K562 (cell line): ENCODE measurements at regions not wholly inside any gene's neighbourhood (a gene's known extent, or its start where the extent isn't known, plus 50 kb on each side); places are given as distances from the start of the nearest gene placed in this dataset.

ENCODE experiments used
- ATAC-seq: fragments of 200-7000 bp; cut with Tn5 transposase; 3 replicates; pipeline ENCODE4 v1.9.1; 2020; ENCODE audit warnings: moderate library complexity
- BruUV-seq: library from RNA; stranded (reverse); fragments of 400-500 nt; replicated peaks from 2 replicates; lab custom pipeline; 2021; lab: Mats Ljungman, UMichigan
- CTCF ChIA-PET: fragments of 300-600 bp; formaldehyde crosslinking; extraction: SDS; loops from one replicate; lab custom pipeline; 2021; ENCODE audit warnings: low intra/inter-chr PET ratio; lab: Yijun Ruan, JAX
- POLR2A ChIA-PET: fragments of 300-600, 350-650 bp; sonication (Branson Sonifier 250); formaldehyde crosslinking; extraction: SDS; loops from one replicate; lab custom pipeline; 2021; ENCODE audit warnings: antibody characterized with exemption, inconsistent platforms; lab: Yijun Ruan, JAX
- DNase-seq, 4 experiments: peaks; one replicate each; pipeline versions ENCODE4 v3.0.0 to v3.0.0-alpha.2; 2011 to 2018; ENCODE audit warnings: low spot score in 3 of 4, mixed read lengths in 3 of 4; ENCODE audit errors: extremely low read depth in 1 of 4
- FAIRE-seq: peaks from 2 replicates; lab custom pipeline; 2011; peaks lifted over from hg19 to GRCh38; lab: Jason Lieb, UNC
- H2AFZ ChIP-seq: 2 replicates; pipeline ENCODE4 v1.6.0; 2011; ENCODE audit warnings: low read depth, low read length, control low read depth, inconsistent platforms
- H3K27ac ChIP-seq: fragments of 200-600 bp; 3 replicates; pipeline ENCODE4 v1.8.0; 2011; ENCODE audit warnings: low read depth, mild to moderate bottlenecking, control low read depth, inconsistent platforms, low read length, moderate library complexity, mixed read lengths; ENCODE audit errors: extremely low read depth
- H3K27me3 ChIP-seq, 2 experiments: fragments of 300-600 bp in 1 of 2; 2 replicates in 1 of 2; 3 replicates in 1 of 2; pipeline versions ENCODE4 v1.6.0 to v1.8.0; 2011; ENCODE audit warnings: inconsistent platforms in 2 of 2, low read length in 2 of 2, mild to moderate bottlenecking in 1 of 2, mixed read lengths in 1 of 2, moderate library complexity in 1 of 2; ENCODE audit not compliant: control insufficient read depth in 2 of 2, insufficient read depth in 2 of 2
- H3K36me3 ChIP-seq: fragments of 300-600 bp; 3 replicates; pipeline ENCODE4 v1.8.0; 2011; ENCODE audit warnings: mild to moderate bottlenecking, low read length, inconsistent platforms; ENCODE audit not compliant: control insufficient read depth, insufficient read depth
- H3K4me1 ChIP-seq, 2 experiments: fragments of 200-600 bp in 1 of 2; replicated peaks in 1 of 2; 2 replicates in 1 of 2; 3 replicates in 1 of 2; pipeline versions ENCODE4 v1.5.1 to v1.8.0; 2011; ENCODE audit warnings: inconsistent platforms in 2 of 2, low read length in 2 of 2, mild to moderate bottlenecking in 1 of 2, mixed read lengths in 1 of 2, moderate library complexity in 1 of 2; ENCODE audit not compliant: control insufficient read depth in 2 of 2, insufficient read depth in 2 of 2
- H3K4me2 ChIP-seq: 2 replicates; pipeline ENCODE4 v1.6.1; 2011; ENCODE audit warnings: low read length, control low read depth, inconsistent platforms, mixed read lengths; ENCODE audit not compliant: insufficient read depth
- H3K4me3 ChIP-seq: fragments of 200-600 bp; sonication (generic), shearing (Covaris generic); 2 replicates; pipeline ENCODE4 v1.5.1; 2016; ENCODE audit warnings: control low read depth, inconsistent platforms
- H3K79me2 ChIP-seq: fragments of 200-600 bp; 3 replicates; pipeline ENCODE4 v1.8.0; 2011; ENCODE audit warnings: low read length, inconsistent platforms; ENCODE audit not compliant: control insufficient read depth, insufficient read depth
- H3K9ac ChIP-seq, 2 experiments: 2 replicates each; pipeline versions ENCODE4 v1.6.0 to v1.6.1; 2011; ENCODE audit warnings: low read depth in 2 of 2, low read length in 2 of 2, control low read depth in 1 of 2, inconsistent platforms in 1 of 2, mild to moderate bottlenecking in 1 of 2, mixed read lengths in 1 of 2; ENCODE audit not compliant: insufficient read depth in 1 of 2
- H3K9me1 ChIP-seq: one replicate; pipeline ENCODE4 v1.6.0; 2011; ENCODE audit warnings: inconsistent platforms, mild to moderate bottlenecking, low read length, moderate library complexity; ENCODE audit not compliant: control insufficient read depth, insufficient read depth
- H3K9me3 ChIP-seq: replicated peaks from 2 replicates; pipeline ENCODE4 v1.5.1; 2011; ENCODE audit warnings: low read depth, low read length, inconsistent platforms; ENCODE audit not compliant: control insufficient read depth, insufficient read depth
- H4K20me1 ChIP-seq: replicated peaks from 2 replicates; pipeline ENCODE4 v1.6.1; 2011; ENCODE audit warnings: low read length, inconsistent platforms, mixed read lengths; ENCODE audit not compliant: control insufficient read depth, insufficient read depth
- ARID2 ChIP-seq: fragments of 450-650 bp; IDR thresholded peaks from 2 replicates; pipeline ENCODE4 v1.6.1; 2017; ENCODE audit warnings: antibody characterized with exemption, mild to moderate bottlenecking
- ARID3B ChIP-seq: fragments of 250-450 bp; sonication (Bioruptor Pico); IDR thresholded peaks from 2 replicates; pipeline ENCODE4 v1.4.0; 2020; ENCODE audit warnings: borderline replicate concordance
- ETS2 ChIP-seq: IDR thresholded peaks from 2 replicates; pipeline ENCODE4 v1.6.1; 2016; ENCODE audit warnings: borderline replicate concordance, missing genetic modification characterization, mild to moderate bottlenecking, moderate library complexity, missing compliant biosample characterization; ENCODE audit not compliant: poor library complexity, severe bottlenecking
- FOXA3 ChIP-seq, 2 experiments: fragments of 450-650 bp in 1 of 2; sonication (generic) in 1 of 2; formaldehyde crosslinking; IDR thresholded peaks in 1 of 2; conservative IDR thresholded peaks in 1 of 2; 2 replicates each; pipeline versions ENCODE4 v1.4.0 to v1.8.0; 2020 to 2022; ENCODE audit warnings: mild to moderate bottlenecking in 2 of 2, missing genetic modification reagents in 1 of 2
- LCOR ChIP-seq: sonication (generic); formaldehyde crosslinking; IDR thresholded peaks from 2 replicates; pipeline ENCODE4 v1.8.0; 2022; ENCODE audit warnings: mild to moderate bottlenecking, missing genetic modification reagents
- PRDM10 ChIP-seq: fragments of 450-650 bp; IDR thresholded peaks from 2 replicates; pipeline ENCODE4 v1.6.1; 2018; ENCODE audit not compliant: partially characterized antibody
- RBM14 ChIP-seq: fragments of 200-400 bp; formaldehyde crosslinking; IDR thresholded peaks from 2 replicates; pipeline ENCODE4 v1.6.1; 2018; ENCODE audit warnings: low read depth, mild to moderate bottlenecking, low read length, moderate library complexity, borderline replicate concordance; ENCODE audit not compliant: insufficient read depth
- SMC3 ChIP-seq: conservative IDR thresholded peaks from 2 replicates; pipeline ENCODE4 v1.6.1; 2011; ENCODE audit warnings: low read depth, low read length, improper control_type of control experiment; ENCODE audit not compliant: insufficient read depth
- ZFP1 ChIP-seq: fragments of 450-650 bp; formaldehyde crosslinking; IDR thresholded peaks from 2 replicates; pipeline ENCODE4 v1.4.0; 2020; ENCODE audit warnings: mild to moderate bottlenecking, mixed read lengths
- ZNF280A ChIP-seq: fragments of 450-650 bp; IDR thresholded peaks from 2 replicates; pipeline ENCODE4 v1.6.1; 2018; ENCODE audit warnings: mild to moderate bottlenecking, low read depth; ENCODE audit not compliant: partially characterized antibody
- in situ Hi-C: fragments of 300-500 bp; cut with MboI; formaldehyde crosslinking; loops from 4 replicates; pipeline ENCODE4 v1.15.0; 2018; ENCODE audit warnings: inconsistent platforms, mixed read lengths
- intact Hi-C: fragments of 100-400 bp; cut with micrococcal nuclease; formaldehyde crosslinking; loops from 2 replicates; pipeline ENCODE4 v1.14.2; 2022
- TF ChIP-seq, protein P1 (sequence below): fragments of 450-650 bp; formaldehyde crosslinking; conservative IDR thresholded peaks from 2 replicates; pipeline ENCODE4 v1.4.0; 2022; ENCODE audit warnings: mild to moderate bottlenecking, missing genetic modification characterization

- TF ChIP-seq PRDM10, result peak; percentile 40
- no peak for TF ChIP-seq RBM14
- TF ChIP-seq ETS2, result no peak
These were observed 50.7 kb upstream of the ATF7IP start (continued) for GRCh38 chr12:14314801-14315200.

GRCh38 chr12:14315501-14315900 is 50.0 kb upstream of the ATF7IP start:
- Histone ChIP-seq H3K9me1 (no peaks in the 10 kb centered on the region), H3K4me3 (no peak overlapping the region), H3K4me2 (no peak overlapping the region), H3K79me2 (no peaks in the 10 kb centered on the region), H3K9ac (no peak overlapping the region), H4K20me1 (no peaks in the 10 kb centered on the region), H3K27me3 (no peaks in the 10 kb centered on the region), H3K4me1 (peaks cover 0 to 2% of the 10 kb centered on the region in 2 experiments; a peak in 1 of 5 replicates), H2AFZ (0 out of 2 replicates have a peak overlapping the region, but pooled peaks have one; percentile 40), H3K9me3 (no peaks in the 10 kb centered on the region; the same call in 1 of the 2 replicates), H3K36me3 (no peaks in the 10 kb centered on the region), H3K27ac (no peak overlapping the region)
- CTCF ChIA-PET, result no interaction called here
- intact Hi-C loops, result loop anchor here (5.0 kb wide), 1 partner anchor 58 kb away; no protein-coding TSS in a partner anchor
- in situ Hi-C loops, result no loop called here
- POLR2A ChIA-PET, result no interaction called here
- FAIRE-seq (no peak), ATAC-seq (no peak), DNase-seq (no peak)
- no peak for TF ChIP-seq SMC3
- TF ChIP-seq ARID2, result no peak
- no peak for TF ChIP-seq LCOR (CRISPR knock-in tag)
- TF ChIP-seq, protein P1, sequence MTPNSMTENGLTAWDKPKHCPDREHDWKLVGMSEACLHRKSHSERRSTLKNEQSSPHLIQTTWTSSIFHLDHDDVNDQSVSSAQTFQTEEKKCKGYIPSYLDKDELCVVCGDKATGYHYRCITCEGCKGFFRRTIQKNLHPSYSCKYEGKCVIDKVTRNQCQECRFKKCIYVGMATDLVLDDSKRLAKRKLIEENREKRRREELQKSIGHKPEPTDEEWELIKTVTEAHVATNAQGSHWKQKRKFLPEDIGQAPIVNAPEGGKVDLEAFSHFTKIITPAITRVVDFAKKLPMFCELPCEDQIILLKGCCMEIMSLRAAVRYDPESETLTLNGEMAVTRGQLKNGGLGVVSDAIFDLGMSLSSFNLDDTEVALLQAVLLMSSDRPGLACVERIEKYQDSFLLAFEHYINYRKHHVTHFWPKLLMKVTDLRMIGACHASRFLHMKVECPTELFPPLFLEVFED (CRISPR knock-in tag), result no peak
- TF ChIP-seq ARID3B (CRISPR knock-in tag), result no peak
- no peak for TF ChIP-seq FOXA3 (CRISPR knock-in tag; conservative IDR thresholded peaks at IDR 0.05 in 1 of 2, IDR thresholded peaks at IDR 0.05 in 1 of 2)
- no peak for TF ChIP-seq ZNF280A
- TF ChIP-seq ZFP1 (CRISPR knock-in tag), result no peak
- BruUV-seq, result no TSS peak
